ENCODE measurements at regions not wholly inside any gene's neighbourhood (a gene's known extent, or its start where the extent isn't known, plus 50 kb on each side); places are given as distances from the start of the nearest gene placed in this dataset.

DNA sequence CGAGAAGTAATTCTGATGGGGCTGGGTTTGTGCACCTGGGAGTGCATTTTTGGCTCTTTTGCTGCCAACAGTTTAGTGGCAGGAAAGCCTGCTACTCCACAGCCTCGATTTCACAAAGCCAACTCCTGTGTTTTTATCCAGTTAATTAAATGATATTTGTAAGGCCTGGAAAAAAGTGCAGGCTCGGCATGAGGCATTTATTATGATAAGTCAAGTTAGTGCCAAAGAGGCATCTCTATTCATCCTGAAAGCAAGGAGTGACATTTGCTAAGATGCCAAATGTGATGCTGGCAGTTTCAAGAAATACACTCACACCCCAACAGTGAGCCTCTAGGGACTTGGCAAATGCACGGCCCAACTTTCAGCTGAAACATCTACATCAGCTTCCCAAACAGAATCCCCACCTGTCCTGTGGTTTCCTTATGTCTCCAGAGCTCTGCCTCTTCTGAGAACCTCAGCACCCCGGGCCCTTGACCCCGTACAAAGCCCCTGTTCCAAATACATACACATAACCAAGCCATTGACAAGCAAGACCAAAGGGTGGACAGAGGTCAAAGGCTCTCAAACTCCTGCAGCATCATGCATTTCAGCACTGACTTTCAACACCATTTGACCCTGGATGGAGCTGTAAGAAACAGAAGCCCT, 955.1 kb upstream of the TMEM132C start:
- WGBS, 2 donors: 73 to 79% methylated on average over 6 of the region's 6 CpGs
- Histone ChIP-seq H3K4me3 (no peak overlapping the region), H3K27me3 (ENCODE audit: control insufficient read depth in 3 of 3, insufficient read depth in 3 of 3, low read length in 2 of 3) (no peaks in the 10 kb centered on the region), H3K4me1 (ENCODE audit: control insufficient read depth in 5 of 5, insufficient read depth in 5 of 5, low read length in 5 of 5) (no peaks in the 10 kb centered on the region), H3K9me3 (ENCODE audit: control insufficient read depth in 4 of 4, insufficient read depth in 3 of 4, low read length in 3 of 4) (peaks cover 0 to 3% (median 0%) of the 10 kb centered on the region in 4 donors), H3K9ac (ENCODE audit: insufficient read depth in 1 of 2, low read length in 2 of 2) (no peak overlapping the region), H3K36me3 (ENCODE audit: control insufficient read depth in 4 of 4, insufficient read depth in 4 of 4, low read length in 4 of 4) (no peaks in the 10 kb centered on the region), H3K27ac (ENCODE audit: low read depth in 1 of 2, low read length in 1 of 2) (no peak overlapping the region)
- TF ChIP-seq, protein P1, sequence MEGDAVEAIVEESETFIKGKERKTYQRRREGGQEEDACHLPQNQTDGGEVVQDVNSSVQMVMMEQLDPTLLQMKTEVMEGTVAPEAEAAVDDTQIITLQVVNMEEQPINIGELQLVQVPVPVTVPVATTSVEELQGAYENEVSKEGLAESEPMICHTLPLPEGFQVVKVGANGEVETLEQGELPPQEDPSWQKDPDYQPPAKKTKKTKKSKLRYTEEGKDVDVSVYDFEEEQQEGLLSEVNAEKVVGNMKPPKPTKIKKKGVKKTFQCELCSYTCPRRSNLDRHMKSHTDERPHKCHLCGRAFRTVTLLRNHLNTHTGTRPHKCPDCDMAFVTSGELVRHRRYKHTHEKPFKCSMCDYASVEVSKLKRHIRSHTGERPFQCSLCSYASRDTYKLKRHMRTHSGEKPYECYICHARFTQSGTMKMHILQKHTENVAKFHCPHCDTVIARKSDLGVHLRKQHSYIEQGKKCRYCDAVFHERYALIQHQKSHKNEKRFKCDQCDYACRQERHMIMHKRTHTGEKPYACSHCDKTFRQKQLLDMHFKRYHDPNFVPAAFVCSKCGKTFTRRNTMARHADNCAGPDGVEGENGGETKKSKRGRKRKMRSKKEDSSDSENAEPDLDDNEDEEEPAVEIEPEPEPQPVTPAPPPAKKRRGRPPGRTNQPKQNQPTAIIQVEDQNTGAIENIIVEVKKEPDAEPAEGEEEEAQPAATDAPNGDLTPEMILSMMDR (IDR thresholded peaks at IDR 0.05; ENCODE audit: control extremely low read depth, extremely low read depth): no peak
- DNase-seq (no peak), ATAC-seq (ENCODE audit: insufficient read depth, low FRiP score) (no peak)

DNA sequence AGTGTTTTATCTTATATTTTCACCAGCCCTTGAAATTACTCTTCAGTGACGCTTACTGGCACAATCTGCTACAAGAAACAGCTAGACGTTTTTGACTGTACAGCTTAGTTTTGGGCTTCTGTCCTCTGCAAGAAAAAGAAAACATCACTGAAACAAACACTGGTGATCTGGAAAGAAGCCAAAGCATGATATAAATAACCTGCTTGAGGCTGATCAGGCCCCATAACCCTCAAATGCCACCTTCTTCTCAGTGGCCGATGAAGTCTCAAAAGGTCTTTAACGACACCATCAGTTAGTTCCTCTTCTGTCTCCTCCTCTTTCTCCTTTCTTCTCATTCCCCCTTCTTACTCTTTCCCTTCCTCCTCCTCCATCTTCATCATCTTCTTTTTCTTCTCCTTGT, 942.3 kb upstream of the TMEM132C start:
- Histone ChIP-seq H3K9me3 (ENCODE audit: control insufficient read depth in 4 of 4, insufficient read depth in 3 of 4, low read length in 3 of 4) (no peaks in the 10 kb centered on the region), H3K4me3 (no peak overlapping the region), H3K4me1 (ENCODE audit: control insufficient read depth in 5 of 5, insufficient read depth in 5 of 5, low read length in 5 of 5) (no peaks in the 10 kb centered on the region), H3K27ac (ENCODE audit: low read depth in 1 of 2, low read length in 1 of 2) (no peak overlapping the region), H3K9ac (ENCODE audit: insufficient read depth in 1 of 2, low read length in 2 of 2) (no peak overlapping the region), H3K27me3 (ENCODE audit: control insufficient read depth in 3 of 3, insufficient read depth in 3 of 3, low read length in 2 of 3) (no peaks in the 10 kb centered on the region), H3K36me3 (ENCODE audit: control insufficient read depth in 4 of 4, insufficient read depth in 4 of 4, low read length in 4 of 4) (no peaks in the 10 kb centered on the region)
- DNase-seq (no peak), ATAC-seq (ENCODE audit: insufficient read depth, low FRiP score) (no peak)
- TF ChIP-seq, protein P1 (IDR thresholded peaks at IDR 0.05; ENCODE audit: control extremely low read depth, extremely low read depth): no peak
- WGBS, 2 donors: 61 to 79% methylated on average over 4 of the region's 4 CpGs

DNA sequence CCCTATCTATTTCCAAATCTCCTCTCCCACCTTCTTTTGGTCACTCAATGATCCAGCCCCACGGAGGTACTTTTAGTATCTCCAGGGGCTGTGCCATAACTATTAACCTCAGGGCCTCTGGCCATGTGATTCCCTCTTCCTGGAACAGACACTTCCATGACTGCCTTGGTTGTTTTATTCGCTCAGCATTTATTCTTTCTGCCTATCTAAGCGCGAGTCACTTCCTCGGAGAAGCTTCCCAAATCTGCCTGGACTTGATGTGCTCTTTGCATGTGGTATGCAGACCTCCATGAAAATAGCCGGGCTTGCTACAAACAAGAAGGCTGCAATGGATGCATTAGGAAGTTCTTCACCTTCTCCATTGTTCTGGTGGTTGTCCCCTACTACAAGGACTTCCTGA, 939.0 kb upstream of the TMEM132C start:
- no peak for DNase-seq
- H3K36me3 ChIP-seq (ENCODE audit: control insufficient read depth in 4 of 4, insufficient read depth in 4 of 4, low read length in 4 of 4): no peaks in the 10 kb centered on the region
- no peak overlapping the region for H3K9ac ChIP-seq (ENCODE audit: insufficient read depth in 1 of 2, low read length in 2 of 2)
- TF ChIP-seq, protein P1 (IDR thresholded peaks at IDR 0.05; ENCODE audit: control extremely low read depth, extremely low read depth): no peak
- 89 to 90% methylated on average over 6 of the region's 6 CpGs for WGBS, 2 donors
- H3K4me3 ChIP-seq: no peak overlapping the region
- no peaks in the 10 kb centered on the region for H3K9me3 ChIP-seq (ENCODE audit: control insufficient read depth in 4 of 4, insufficient read depth in 3 of 4, low read length in 3 of 4)
- no peaks in the 10 kb centered on the region for H3K4me1 ChIP-seq (ENCODE audit: control insufficient read depth in 5 of 5, insufficient read depth in 5 of 5, low read length in 5 of 5)
- H3K27ac ChIP-seq (ENCODE audit: low read depth in 1 of 2, low read length in 1 of 2): no peak overlapping the region
- ATAC-seq (ENCODE audit: insufficient read depth, low FRiP score): no peak
- no peaks in the 10 kb centered on the region for H3K27me3 ChIP-seq (ENCODE audit: control insufficient read depth in 3 of 3, insufficient read depth in 3 of 3, low read length in 2 of 3)

DNA sequence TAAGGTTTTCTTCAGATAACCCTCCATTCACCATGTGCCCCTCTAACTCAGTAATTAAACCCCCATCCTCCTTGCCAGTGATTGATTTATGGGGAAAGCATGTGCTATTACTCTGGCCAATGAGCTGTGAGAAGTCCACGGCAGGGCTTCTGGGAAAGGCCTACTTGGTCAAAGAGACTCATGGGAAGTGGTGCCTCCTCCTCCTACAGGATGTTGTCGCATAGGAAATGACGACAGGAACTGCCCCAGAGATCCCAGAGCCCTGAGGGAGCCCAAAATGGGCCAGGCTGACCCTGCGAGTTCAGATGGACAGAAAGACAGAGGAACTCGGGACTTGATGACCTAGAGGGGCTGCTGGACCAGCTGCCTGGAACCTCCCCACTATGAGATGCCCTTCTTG, 938.1 kb upstream of the TMEM132C start:
- ATAC-seq (ENCODE audit: insufficient read depth, low FRiP score): no peak
- H3K4me3 ChIP-seq: no peak overlapping the region
- H3K27me3 ChIP-seq (ENCODE audit: control insufficient read depth in 3 of 3, insufficient read depth in 3 of 3, low read length in 2 of 3): no peaks in the 10 kb centered on the region
- no peak overlapping the region for H3K9ac ChIP-seq (ENCODE audit: insufficient read depth in 1 of 2, low read length in 2 of 2)
- H3K9me3 ChIP-seq (ENCODE audit: control insufficient read depth in 4 of 4, insufficient read depth in 3 of 4, low read length in 3 of 4): no peaks in the 10 kb centered on the region
- no peaks in the 10 kb centered on the region for H3K36me3 ChIP-seq (ENCODE audit: control insufficient read depth in 4 of 4, insufficient read depth in 4 of 4, low read length in 4 of 4)
- no peak overlapping the region for H3K27ac ChIP-seq (ENCODE audit: low read depth in 1 of 2, low read length in 1 of 2)
- TF ChIP-seq, protein P1 (IDR thresholded peaks at IDR 0.05; ENCODE audit: control extremely low read depth, extremely low read depth): no peak
- no peak for DNase-seq
- 58 to 62% methylated on average over 5 of the region's 5 CpGs for WGBS, 2 donors
- no peaks in the 10 kb centered on the region for H3K4me1 ChIP-seq (ENCODE audit: control insufficient read depth in 5 of 5, insufficient read depth in 5 of 5, low read length in 5 of 5)
